ENCODE measurements at regions not wholly inside any gene's neighbourhood (a gene's known extent, or its start where the extent isn't known, plus 50 kb on each side); places are given as distances from the start of the nearest gene placed in this dataset.
"Not testable (repeated sequence)": the region's sequence is repeated elsewhere in the genome, so short reads cannot be mapped to it uniquely, and the experiment has no call there.

DNA sequence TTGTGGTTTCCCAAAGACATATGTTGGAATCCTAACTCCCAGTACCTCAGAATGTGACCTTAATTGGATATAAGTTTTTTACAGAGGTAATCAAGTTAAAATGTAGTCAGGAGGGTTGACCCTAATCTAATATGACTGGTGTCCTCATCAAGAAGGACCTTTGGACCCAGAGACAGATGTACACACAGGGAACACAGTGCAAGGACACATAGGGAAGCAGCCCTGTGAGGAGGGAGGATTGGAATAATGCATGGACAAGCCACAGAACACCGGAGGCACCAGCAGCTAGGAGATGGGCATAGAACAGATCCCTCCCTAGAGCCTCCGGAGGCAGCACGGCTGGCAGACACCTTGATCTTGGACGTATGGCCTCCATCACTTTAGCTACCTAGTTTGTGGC lies 119.8 kb upstream of the SPATA31A3 start:
- DNase-seq = not testable (repeated sequence)

DNA sequence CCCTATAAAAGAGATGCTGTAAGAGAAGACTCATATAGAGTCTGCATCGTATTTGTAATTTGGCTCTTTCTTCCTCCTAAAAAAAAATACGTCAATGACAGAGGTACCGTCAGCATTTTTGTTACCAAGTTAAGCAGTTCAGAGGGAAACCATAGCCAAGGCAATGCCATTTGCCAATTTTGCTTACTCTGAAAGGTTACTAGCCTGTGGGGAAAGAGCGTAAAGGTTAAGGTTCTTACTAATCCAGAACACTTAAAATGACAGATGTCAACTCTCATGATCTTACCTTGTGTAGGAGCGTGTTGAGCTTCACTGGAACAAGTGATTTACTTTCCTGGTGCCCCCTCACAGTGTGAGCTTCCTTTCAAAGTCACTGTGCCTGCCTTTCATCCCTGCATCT lies 119.4 kb upstream of the SPATA31A3 start:
- not testable (repeated sequence) for DNase-seq

DNA sequence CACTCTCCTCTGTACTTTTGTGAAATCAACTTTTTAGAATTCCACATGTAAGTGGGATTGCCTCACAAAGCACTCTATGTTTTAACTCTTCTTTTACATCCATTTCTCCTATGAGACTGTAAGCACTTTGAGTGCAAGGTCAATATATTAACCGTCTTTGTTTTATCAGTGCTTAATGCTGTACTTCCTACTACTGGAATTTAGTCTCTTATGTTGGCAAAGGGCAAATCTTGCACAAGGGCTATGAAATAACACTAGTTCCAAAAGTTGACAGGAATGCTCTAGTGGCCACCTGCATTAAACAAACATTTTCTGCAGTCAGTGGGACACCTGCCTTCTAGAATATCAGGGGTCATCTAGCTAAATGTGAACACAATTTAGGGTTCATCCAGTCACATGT lies 117.5 kb upstream of the SPATA31A3 start:
- DNase-seq = not testable (repeated sequence)

DNA sequence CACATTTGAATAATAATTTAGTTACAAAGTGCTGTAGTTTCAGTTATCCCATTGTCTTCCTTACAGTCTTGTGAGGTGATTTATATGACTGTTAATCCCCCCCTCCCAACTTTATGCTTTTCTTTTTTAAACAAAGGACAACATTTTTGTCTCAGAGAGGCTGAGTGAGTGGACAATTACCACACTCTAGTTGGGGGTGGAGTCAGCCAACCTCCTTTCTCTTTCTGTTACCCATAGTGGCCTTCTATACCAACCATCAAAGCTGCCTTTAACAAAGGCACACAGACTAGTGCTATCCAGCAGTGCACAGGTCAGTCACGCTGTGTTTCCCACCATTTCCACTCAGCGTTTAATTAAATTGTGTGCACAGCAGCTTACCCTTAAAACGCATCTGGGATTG lies 114.3 kb upstream of the SPATA31A3 start:
- not testable (repeated sequence) for DNase-seq

DNA sequence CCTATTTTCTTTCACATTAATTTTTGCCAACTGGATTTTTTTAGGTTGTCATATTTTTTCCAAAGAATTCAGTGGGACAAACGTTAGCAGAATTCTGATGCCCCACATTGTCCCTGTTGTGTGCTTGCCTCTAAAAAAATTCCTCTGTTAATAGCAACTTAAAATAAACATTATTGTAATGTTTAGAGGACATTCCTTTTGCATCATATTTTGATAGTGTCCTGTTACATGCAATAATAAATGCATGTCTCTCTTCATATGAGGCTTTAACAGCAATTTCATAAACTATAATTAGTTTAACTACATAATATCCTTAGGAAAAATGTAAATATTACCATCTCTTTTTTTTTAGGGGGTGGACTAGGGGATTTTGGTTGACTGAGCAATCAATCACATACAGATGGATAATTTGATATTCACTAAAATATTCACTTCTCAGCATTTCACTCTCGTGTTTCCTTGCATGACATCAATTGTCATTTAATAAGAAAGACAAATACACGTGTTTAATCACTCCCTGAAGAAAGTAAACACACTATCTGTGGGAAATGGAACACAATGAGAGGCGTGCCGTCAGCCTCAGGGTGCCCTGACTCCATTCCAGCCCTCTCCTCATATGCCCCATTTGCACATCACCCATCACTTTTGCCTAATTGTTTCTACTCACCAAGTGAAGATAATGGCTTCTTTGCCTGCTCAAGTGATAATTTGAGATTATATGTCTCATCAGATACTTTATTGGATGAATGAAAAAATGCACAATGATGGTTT lies 110.3 kb upstream of the SPATA31A3 start:
- not testable (repeated sequence) for DNase-seq

DNA sequence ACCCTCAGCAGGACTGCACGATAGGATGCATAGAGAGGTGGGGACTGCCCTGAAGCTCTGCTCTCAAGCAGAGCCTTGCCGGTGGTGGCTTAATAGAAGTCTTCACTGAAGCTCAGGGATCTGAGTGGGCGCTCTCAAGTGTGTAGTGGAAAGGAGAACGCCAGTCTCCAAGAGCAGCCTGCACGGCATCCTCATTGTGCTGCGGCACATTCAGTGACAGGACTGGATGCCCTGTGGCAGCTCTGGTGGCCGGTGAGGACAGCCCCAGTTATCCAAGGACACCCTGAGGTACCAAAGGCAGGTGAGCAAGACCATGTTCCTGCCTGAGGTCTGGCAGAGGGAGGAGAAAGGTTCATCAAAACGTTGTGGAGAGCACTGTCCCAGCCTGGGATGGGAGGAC lies 98.8 kb upstream of the SPATA31A3 start:
- DNase-seq = not testable (repeated sequence)

DNA sequence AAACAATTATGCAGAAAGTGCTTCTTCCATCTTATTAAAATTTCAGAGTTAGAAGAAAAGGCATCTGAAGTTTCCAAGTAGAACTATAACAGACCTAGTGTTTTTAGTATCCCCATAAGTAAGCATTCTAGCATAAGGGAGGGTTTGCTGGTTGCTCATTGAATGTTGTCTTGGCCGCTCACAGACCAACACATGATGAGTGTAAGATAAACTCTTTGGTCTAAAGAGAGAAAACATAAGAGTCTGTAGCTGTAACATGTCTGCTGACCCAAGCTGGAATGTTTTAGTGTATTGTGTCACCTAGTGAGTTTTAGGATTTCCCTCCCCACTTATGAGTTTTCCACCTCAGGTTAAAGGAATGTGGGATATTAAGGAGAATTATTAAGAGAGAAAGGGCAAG lies 94.5 kb upstream of the SPATA31A3 start:
- not testable (repeated sequence) for DNase-seq

DNA sequence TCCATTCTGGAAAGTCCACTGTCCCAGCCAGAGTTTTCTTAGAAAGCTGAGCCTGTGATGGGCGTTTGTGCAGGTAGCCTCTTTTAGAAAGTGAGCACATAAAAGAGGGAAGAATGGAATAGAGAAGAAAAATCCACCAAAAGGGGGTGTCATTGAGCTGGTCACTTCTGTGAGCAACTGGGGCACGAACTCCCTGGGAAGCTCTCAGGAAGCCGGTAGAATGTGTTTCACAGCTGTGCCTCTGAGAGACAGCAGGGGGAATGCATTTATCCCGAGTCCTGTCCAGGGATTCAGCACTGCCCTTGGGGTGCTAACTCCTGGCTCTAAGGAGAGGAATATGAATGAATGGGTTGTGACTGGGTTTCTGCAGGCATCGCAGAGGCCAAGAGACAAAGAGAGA lies 73.8 kb upstream of the SPATA31A3 start:
- DNase-seq = not testable (repeated sequence)

DNA sequence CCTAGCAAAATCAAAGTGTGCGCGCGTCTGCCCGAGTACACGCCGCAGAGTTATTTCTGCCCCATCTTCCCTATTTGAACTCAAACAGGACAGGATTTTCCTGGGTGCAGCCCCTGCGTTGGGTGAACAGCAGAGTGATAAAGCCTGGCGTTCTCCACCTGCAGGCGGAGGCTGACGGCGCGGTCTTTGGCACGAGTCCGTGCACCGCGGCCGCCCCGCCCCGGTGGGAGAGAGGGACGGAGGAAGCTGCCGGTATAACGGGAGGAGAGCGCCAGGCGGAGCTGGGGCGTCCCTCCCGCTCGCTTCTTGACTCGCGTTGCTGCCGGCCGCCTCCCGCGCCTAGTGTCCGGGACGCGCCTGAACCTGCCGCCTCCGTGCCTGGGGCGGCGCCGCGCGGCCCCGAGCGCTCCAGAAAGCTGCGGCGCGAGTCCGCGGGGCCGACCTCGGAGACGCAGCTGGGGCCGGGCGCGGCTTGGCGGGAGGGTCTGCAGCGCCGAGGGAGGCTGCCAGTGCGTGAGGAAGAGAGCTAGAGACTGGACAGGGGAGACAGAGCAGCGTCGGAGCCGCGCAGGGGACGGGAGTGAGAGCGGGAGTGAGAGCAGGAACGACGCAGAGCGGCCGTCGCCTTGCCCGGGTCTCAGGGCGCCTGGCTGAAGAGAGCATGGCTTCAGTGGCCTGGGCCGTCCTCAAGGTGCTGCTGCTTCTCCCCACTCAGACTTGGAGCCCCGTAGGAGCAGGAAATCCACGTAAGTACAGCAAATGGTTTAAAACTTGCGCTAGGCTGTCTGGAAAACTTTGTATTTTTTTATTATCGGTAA lies 66.8 kb upstream of the SPATA31A3 start:
- DNase-seq = not testable (repeated sequence)

Measured in CD4-positive, alpha-beta T cell treated with Interleukin-17A for 1 hour (primary cell).